IMR-90 (cell line): ENCODE measurements at regions not wholly inside any gene's neighbourhood (a gene's known extent, or its start where the extent isn't known, plus 50 kb on each side); places are given as distances from the start of the nearest gene placed in this dataset.

ENCODE experiments used
- ATAC-seq: fragments of 200-7000 bp; cut with Tn5 transposase; 2 replicates; pipeline ENCODE4 v1.9.1; 2020; ENCODE audit warnings: low read depth, mild to moderate bottlenecking, moderate library complexity
- BruUV-seq: library from RNA; stranded (reverse); fragments of 400-500 nt; replicated peaks from 2 replicates; lab custom pipeline; 2021; lab: Mats Ljungman, UMichigan
- CTCF ChIA-PET: fragments of 300-600 bp; formaldehyde crosslinking; extraction: SDS; loops from one replicate; lab custom pipeline; 2021; ENCODE audit warnings: antibody characterized with exemption; lab: Yijun Ruan, JAX
- POLR2A ChIA-PET: fragments of 300-600 bp; sonication (Branson Sonifier 250); formaldehyde crosslinking; loops from one replicate; lab custom pipeline; 2022; ENCODE audit warnings: antibody characterized with exemption; ENCODE audit not compliant: unreplicated experiment; lab: Charles Lee
- DNase-seq: peaks from one replicate; pipeline ENCODE4 v3.0.0; 2013
- H2AFZ ChIP-seq: replicated peaks from 2 replicates; pipeline ENCODE3; 2013; ENCODE audit warnings: low read length, mild to moderate bottlenecking; ENCODE audit not compliant: poor library complexity
- H2AK5ac ChIP-seq: 2 replicates; pipeline ENCODE4 v1.6.1; 2013; ENCODE audit warnings: low read depth, low read length, inconsistent platforms
- H2AK9ac ChIP-seq: replicated peaks from 2 replicates; pipeline ENCODE3; 2013; ENCODE audit warnings: mild to moderate bottlenecking, low read depth, low read length, moderate library complexity; ENCODE audit not compliant: poor library complexity
- H2BK120ac ChIP-seq: 2 replicates; pipeline ENCODE4 v1.6.1; 2013; ENCODE audit warnings: low read depth, low read length, inconsistent platforms
- H2BK15ac ChIP-seq: 3 replicates; pipeline ENCODE4 v1.6.1; 2013; ENCODE audit warnings: low read depth, low read length, inconsistent platforms
- H2BK20ac ChIP-seq: 2 replicates; pipeline ENCODE4 v1.6.1; 2013; ENCODE audit warnings: low read depth, mild to moderate bottlenecking, inconsistent platforms, low read length, moderate library complexity
- H2BK5ac ChIP-seq: 2 replicates; pipeline ENCODE4 v1.6.1; 2013; ENCODE audit warnings: mild to moderate bottlenecking, low read depth, low read length, inconsistent platforms; ENCODE audit not compliant: poor library complexity, severe bottlenecking
- H3K14ac ChIP-seq: replicated peaks from 2 replicates; pipeline ENCODE4 v1.6.1; 2013; ENCODE audit warnings: low read depth, low read length, inconsistent platforms
- H3K18ac ChIP-seq: 2 replicates; pipeline ENCODE4 v1.6.1; 2013; ENCODE audit warnings: low read depth, low read length, control low read depth
- H3K23ac ChIP-seq: 2 replicates; pipeline ENCODE4 v1.6.1; 2013; ENCODE audit warnings: low read depth, low read length, inconsistent platforms
- H3K27ac ChIP-seq: 2 replicates; pipeline ENCODE4 v1.5.1; 2013; ENCODE audit warnings: mild to moderate bottlenecking, control low read depth, low read length; ENCODE audit not compliant: insufficient read depth
- H3K27me3 ChIP-seq: 2 replicates; pipeline ENCODE4 v1.6.1; 2013; ENCODE audit warnings: low read length; ENCODE audit not compliant: control insufficient read depth, insufficient read depth
- H3K36me3 ChIP-seq: 2 replicates; pipeline ENCODE4 v1.6.1; 2013; ENCODE audit warnings: low read length, mixed read lengths; ENCODE audit not compliant: control insufficient read depth, insufficient read depth
- H3K4ac ChIP-seq: 2 replicates; pipeline ENCODE4 v1.6.1; 2013; ENCODE audit warnings: low read depth, low read length, inconsistent platforms
- H3K4me1 ChIP-seq: 2 replicates; pipeline ENCODE4 v1.6.1; 2013; ENCODE audit warnings: low read length, mixed read lengths; ENCODE audit not compliant: control insufficient read depth, insufficient read depth
- H3K4me2 ChIP-seq: 2 replicates; pipeline ENCODE4 v1.6.1; 2013; ENCODE audit warnings: low read depth, mild to moderate bottlenecking, control low read depth, low read length, moderate library complexity
- H3K4me3 ChIP-seq: 2 replicates; pipeline ENCODE4 v1.5.1; 2013; ENCODE audit warnings: low read depth, mild to moderate bottlenecking, control low read depth, low read length, moderate library complexity; ENCODE audit not compliant: insufficient read depth
- H3K56ac ChIP-seq: 2 replicates; pipeline ENCODE4 v1.6.1; 2013; ENCODE audit warnings: low read length, inconsistent platforms; ENCODE audit not compliant: insufficient read depth; ENCODE audit errors: extremely low read depth
- H3K79me1 ChIP-seq, 2 experiments: 2 replicates each; pipeline ENCODE4 v1.6.1; 2013; ENCODE audit warnings: low read length in 2 of 2, inconsistent platforms in 1 of 2, low read depth in 1 of 2
- H3K9ac ChIP-seq: 2 replicates; pipeline ENCODE4 v1.6.1; 2013; ENCODE audit warnings: low read depth, low read length, control low read depth
- H3K9me1 ChIP-seq: 2 replicates; pipeline ENCODE4 v1.6.1; 2013; ENCODE audit warnings: low read length, inconsistent platforms; ENCODE audit not compliant: insufficient read depth
- H3K9me3 ChIP-seq: 2 replicates; pipeline ENCODE4 v1.6.1; 2013; ENCODE audit warnings: low read length; ENCODE audit not compliant: control insufficient read depth, insufficient read depth
- H4K20me1 ChIP-seq: 2 replicates; pipeline ENCODE4 v1.6.1; 2013; ENCODE audit warnings: low read length, inconsistent platforms; ENCODE audit not compliant: insufficient read depth
- H4K5ac ChIP-seq: 2 replicates; pipeline ENCODE4 v1.6.1; 2013; ENCODE audit warnings: mild to moderate bottlenecking, low read depth, low read length, control low read depth
- H4K8ac ChIP-seq, 2 experiments: 2 replicates each; pipeline ENCODE4 v1.6.1; 2013; ENCODE audit warnings: low read depth in 2 of 2, low read length in 2 of 2, control low read depth in 1 of 2, inconsistent platforms in 1 of 2
- H4K91ac ChIP-seq: 2 replicates; pipeline ENCODE4 v1.6.1; 2013; ENCODE audit warnings: low read depth, low read length, inconsistent platforms; ENCODE audit not compliant: insufficient read depth
- BHLHE40 ChIP-seq: fragments of 150-350 bp; IDR thresholded peaks from 2 replicates; pipeline ENCODE4 v1.6.1; 2016; ENCODE audit warnings: mild to moderate bottlenecking, low read depth, low read length
- CTCF ChIP-seq: conservative IDR thresholded peaks from 2 replicates; pipeline ENCODE4 v1.5.1; 2012; ENCODE audit warnings: mild to moderate bottlenecking, low read depth, low read length, improper control_type of control experiment
- FOS ChIP-seq: fragments of 150-350 bp; IDR thresholded peaks from 2 replicates; pipeline ENCODE4 v1.6.1; 2016; ENCODE audit warnings: low read depth, low read length
- MAFK ChIP-seq: IDR thresholded peaks from 2 replicates; pipeline ENCODE4 v1.6.1; 2012; ENCODE audit warnings: low read depth, low read length, improper control_type of control experiment
- MAZ ChIP-seq: IDR thresholded peaks from 2 replicates; pipeline ENCODE4 v1.6.1; 2012; ENCODE audit warnings: low read depth, mild to moderate bottlenecking, low read length, improper control_type of control experiment, moderate library complexity, borderline replicate concordance
- POLR2A ChIP-seq: IDR thresholded peaks from 2 replicates; pipeline ENCODE4 v1.6.1; 2012; ENCODE audit warnings: mild to moderate bottlenecking, low read depth, low read length
- RCOR1 ChIP-seq: IDR thresholded peaks from 2 replicates; pipeline ENCODE4 v1.6.1; 2012; ENCODE audit warnings: mild to moderate bottlenecking, low read length, improper control_type of control experiment; ENCODE audit not compliant: insufficient replicate concordance
- USF2 ChIP-seq: fragments of 150-350 bp; IDR thresholded peaks from 2 replicates; pipeline ENCODE4 v1.6.1; 2017; ENCODE audit warnings: mild to moderate bottlenecking, antibody characterized with exemption, low read length, low read depth
- WGBS, 2 experiments: methylation state at CpG; one replicate each; pipeline versions ENCODE4 v1.1.5 to v1.1.7; 2013; ENCODE audit warnings: missing lambda C conversion rate in 2 of 2; ENCODE audit not compliant: insufficient read length in 1 of 2; ENCODE audit errors: extremely low coverage in 2 of 2; 5-methylcytosine and 5-hydroxymethylcytosine counted together
- dilution Hi-C: fragments of 300-500 bp; cut with HindIII; formaldehyde crosslinking; loops from one replicate; pipeline ENCODE4 v1.14.3; 2018; ENCODE audit warnings: low sequenced_read_pairs; ENCODE audit not compliant: unreplicated experiment
- in situ Hi-C: fragments of 300-500 bp; cut with MboI; formaldehyde crosslinking; loops from 3 replicates; pipeline ENCODE4 v1.14.3; 2019; ENCODE audit warnings: low sequenced_read_pairs, inconsistent platforms, mixed read lengths
- intact Hi-C: fragments of 100-400 bp; cut with micrococcal nuclease; formaldehyde crosslinking; loops from 2 replicates; pipeline ENCODE4 v1.10.0; 2022

- Histone ChIP-seq H2AFZ (no peak overlapping the region), H4K91ac (no peak overlapping the region), H3K79me1 (no peaks in the 10 kb centered on the region), H3K4ac (no peak overlapping the region), H4K5ac (no peak overlapping the region), H3K36me3 (no peaks in the 10 kb centered on the region), H3K27me3 (no peaks in the 10 kb centered on the region), H3K56ac (no peak overlapping the region), H3K9ac (no peak overlapping the region), H2AK9ac (no peak overlapping the region), H4K8ac (no peak overlapping the region), H3K27ac (no peak overlapping the region), H3K18ac (no peak overlapping the region), H2BK15ac (no peak overlapping the region), H3K23ac (no peak overlapping the region), H2BK120ac (no peak overlapping the region), H4K20me1 (no peaks in the 10 kb centered on the region), H3K9me1 (no peaks in the 10 kb centered on the region; the same call in 1 of the 2 replicates), H3K4me2 (no peak overlapping the region), H3K4me3 (no peak overlapping the region), H2AK5ac (no peak overlapping the region), H2BK20ac (no peak overlapping the region), H3K4me1 (no peaks in the 10 kb centered on the region), H3K14ac (no peak overlapping the region), H2BK5ac (no peak overlapping the region), H3K9me3 (peaks cover 3% of the 10 kb centered on the region)
- no peak for ATAC-seq
- ChIA-PET POLR2A (no interaction called here), CTCF (no interaction called here)
- WGBS, 2 experiments = 10% methylated on average over 2 of the region's 4 CpGs; no CpG with 5 or more reads in 1 of the 2 experiments
- no peak for TF ChIP-seq MAFK
- no peak for TF ChIP-seq MAZ
- TF ChIP-seq BHLHE40 = no peak
- no peak for TF ChIP-seq CTCF
- TF ChIP-seq RCOR1 = no peak
- no peak for TF ChIP-seq USF2
- no peak for TF ChIP-seq FOS
- no peak for TF ChIP-seq POLR2A
- in situ Hi-C loops = no loop called here
- no TSS peak for BruUV-seq
- intact Hi-C loops = no loop called here
- dilution Hi-C loops = no loop called here
- no peak for DNase-seq
These were observed 538.0 kb downstream of the SLC4A3 start for GRCh38 chr2:220165401-220165800.
